Ishikawa (cell line): ENCODE measurements at regions not wholly inside any gene's neighbourhood (a gene's known extent, or its start where the extent isn't known, plus 50 kb on each side); places are given as distances from the start of the nearest gene placed in this dataset.

ENCODE experiments used
- EGR1 ChIP-seq: IDR thresholded peaks from 2 replicates; pipeline ENCODE4 v1.6.1; 2012
- NFIC ChIP-seq: IDR thresholded peaks from 2 replicates; pipeline ENCODE4 v1.6.1; 2012
- REST ChIP-seq: IDR thresholded peaks from 2 replicates; pipeline ENCODE4 v1.6.1; 2012; ENCODE audit warnings: low read depth, mild to moderate bottlenecking
- TAF1 ChIP-seq: IDR thresholded peaks from 2 replicates; pipeline ENCODE4 v1.6.1; 2012; ENCODE audit warnings: low read depth, mild to moderate bottlenecking
- TCF12 ChIP-seq: IDR thresholded peaks from 2 replicates; pipeline ENCODE4 v1.6.1; 2012; ENCODE audit warnings: low read depth
- YY1 ChIP-seq: IDR thresholded peaks from 2 replicates; pipeline ENCODE4 v1.6.1; 2012; ENCODE audit warnings: low read depth

- TF ChIP-seq TAF1 = no peak
- TF ChIP-seq EGR1 = no peak
- TF ChIP-seq REST = no peak
- TF ChIP-seq NFIC = no peak
- TF ChIP-seq TCF12 = no peak
- no peak for TF ChIP-seq YY1
Measured at GRCh38 chr14:61154641-61155040, 126.5 kb downstream of the TMEM30B start.
